GM10266 (cell line): ENCODE measurements at regions not wholly inside any gene's neighbourhood (a gene's known extent, or its start where the extent isn't known, plus 50 kb on each side); places are given as distances from the start of the nearest gene placed in this dataset.
"Not testable (repeated sequence)": the region's sequence is repeated elsewhere in the genome, so short reads cannot be mapped to it uniquely, and the experiment has no call there.

Source experiments
- DNase-seq: peaks from one replicate; pipeline ENCODE4 v3.0.0; 2012; ENCODE audit errors: extremely low spot score
- CTCF ChIP-seq: IDR thresholded peaks from 2 replicates; pipeline ENCODE4 v1.5.1; 2012; ENCODE audit warnings: mild to moderate bottlenecking, low read depth; ENCODE audit not compliant: control insufficient read depth, insufficient read depth; ENCODE audit errors: missing control alignments

GRCh38 chr5:125978015-125978414, 445.2 kb upstream of the GRAMD2B start:
- no peak for DNase-seq
- no peak for TF ChIP-seq CTCF

- no peak for TF ChIP-seq CTCF
- no peak for DNase-seq
Observed at GRCh38 chr5:125979636-125980035, 443.6 kb upstream of the GRAMD2B start.

GRCh38 chr5:125981016-125981415, 442.2 kb upstream of the GRAMD2B start:
- DNase-seq, result no peak

GRCh38 chr5:125987677-125988255, 435.4 kb upstream of the GRAMD2B start:
- no peak for TF ChIP-seq CTCF
- DNase-seq, result no peak

More at GRCh38 chr5:125981016-125981415, 442.2 kb upstream of the GRAMD2B start:
- TF ChIP-seq CTCF, result no peak

- DNase-seq, result no peak
- TF ChIP-seq CTCF, result no peak
Observed at GRCh38 chr5:125992050-125992449, 431.2 kb upstream of the GRAMD2B start.

GRCh38 chr5:125999271-126000030, 423.8 kb upstream of the GRAMD2B start:
- DNase-seq, result not testable (repeated sequence)

- DNase-seq, result no peak
- TF ChIP-seq CTCF, result no peak
Observed at GRCh38 chr5:126000507-126000906, 422.7 kb upstream of the GRAMD2B start.
